K562 (cell line): ENCODE measurements at regions not wholly inside any gene's neighbourhood (a gene's known extent, or its start where the extent isn't known, plus 50 kb on each side); places are given as distances from the start of the nearest gene placed in this dataset.

Source experiments
- ATAC-seq: fragments of 200-7000 bp; cut with Tn5 transposase; 3 replicates; pipeline ENCODE4 v1.9.1; 2020; ENCODE audit warnings: moderate library complexity
- BruUV-seq: library from RNA; stranded (reverse); fragments of 400-500 nt; replicated peaks from 2 replicates; lab custom pipeline; 2021; lab: Mats Ljungman, UMichigan
- CTCF ChIA-PET: fragments of 300-600 bp; formaldehyde crosslinking; extraction: SDS; loops from one replicate; lab custom pipeline; 2021; ENCODE audit warnings: low intra/inter-chr PET ratio; lab: Yijun Ruan, JAX
- POLR2A ChIA-PET: fragments of 300-600, 350-650 bp; sonication (Branson Sonifier 250); formaldehyde crosslinking; extraction: SDS; loops from one replicate; lab custom pipeline; 2021; ENCODE audit warnings: antibody characterized with exemption, inconsistent platforms; lab: Yijun Ruan, JAX
- DNase-seq, 4 experiments: peaks; one replicate each; pipeline versions ENCODE4 v3.0.0 to v3.0.0-alpha.2; 2011 to 2018; ENCODE audit warnings: low spot score in 3 of 4, mixed read lengths in 3 of 4; ENCODE audit errors: extremely low read depth in 1 of 4
- FAIRE-seq: peaks from 2 replicates; lab custom pipeline; 2011; peaks lifted over from hg19 to GRCh38; lab: Jason Lieb, UNC
- H2AFZ ChIP-seq: 2 replicates; pipeline ENCODE4 v1.6.0; 2011; ENCODE audit warnings: low read depth, low read length, control low read depth, inconsistent platforms
- H3K27ac ChIP-seq: fragments of 200-600 bp; 3 replicates; pipeline ENCODE4 v1.8.0; 2011; ENCODE audit warnings: low read depth, mild to moderate bottlenecking, control low read depth, inconsistent platforms, low read length, moderate library complexity, mixed read lengths; ENCODE audit errors: extremely low read depth
- H3K27me3 ChIP-seq, 2 experiments: fragments of 300-600 bp in 1 of 2; 2 replicates in 1 of 2; 3 replicates in 1 of 2; pipeline versions ENCODE4 v1.6.0 to v1.8.0; 2011; ENCODE audit warnings: inconsistent platforms in 2 of 2, low read length in 2 of 2, mild to moderate bottlenecking in 1 of 2, mixed read lengths in 1 of 2, moderate library complexity in 1 of 2; ENCODE audit not compliant: control insufficient read depth in 2 of 2, insufficient read depth in 2 of 2
- H3K36me3 ChIP-seq: fragments of 300-600 bp; 3 replicates; pipeline ENCODE4 v1.8.0; 2011; ENCODE audit warnings: mild to moderate bottlenecking, low read length, inconsistent platforms; ENCODE audit not compliant: control insufficient read depth, insufficient read depth
- H3K4me1 ChIP-seq, 2 experiments: fragments of 200-600 bp in 1 of 2; replicated peaks in 1 of 2; 2 replicates in 1 of 2; 3 replicates in 1 of 2; pipeline versions ENCODE4 v1.5.1 to v1.8.0; 2011; ENCODE audit warnings: inconsistent platforms in 2 of 2, low read length in 2 of 2, mild to moderate bottlenecking in 1 of 2, mixed read lengths in 1 of 2, moderate library complexity in 1 of 2; ENCODE audit not compliant: control insufficient read depth in 2 of 2, insufficient read depth in 2 of 2
- H3K4me2 ChIP-seq: 2 replicates; pipeline ENCODE4 v1.6.1; 2011; ENCODE audit warnings: low read length, control low read depth, inconsistent platforms, mixed read lengths; ENCODE audit not compliant: insufficient read depth
- H3K4me3 ChIP-seq: fragments of 200-600 bp; sonication (generic), shearing (Covaris generic); 2 replicates; pipeline ENCODE4 v1.5.1; 2016; ENCODE audit warnings: control low read depth, inconsistent platforms
- H3K79me2 ChIP-seq: fragments of 200-600 bp; 3 replicates; pipeline ENCODE4 v1.8.0; 2011; ENCODE audit warnings: low read length, inconsistent platforms; ENCODE audit not compliant: control insufficient read depth, insufficient read depth
- H3K9ac ChIP-seq, 2 experiments: 2 replicates each; pipeline versions ENCODE4 v1.6.0 to v1.6.1; 2011; ENCODE audit warnings: low read depth in 2 of 2, low read length in 2 of 2, control low read depth in 1 of 2, inconsistent platforms in 1 of 2, mild to moderate bottlenecking in 1 of 2, mixed read lengths in 1 of 2; ENCODE audit not compliant: insufficient read depth in 1 of 2
- H3K9me1 ChIP-seq: one replicate; pipeline ENCODE4 v1.6.0; 2011; ENCODE audit warnings: inconsistent platforms, mild to moderate bottlenecking, low read length, moderate library complexity; ENCODE audit not compliant: control insufficient read depth, insufficient read depth
- H3K9me3 ChIP-seq: replicated peaks from 2 replicates; pipeline ENCODE4 v1.5.1; 2011; ENCODE audit warnings: low read depth, low read length, inconsistent platforms; ENCODE audit not compliant: control insufficient read depth, insufficient read depth
- H4K20me1 ChIP-seq: replicated peaks from 2 replicates; pipeline ENCODE4 v1.6.1; 2011; ENCODE audit warnings: low read length, inconsistent platforms, mixed read lengths; ENCODE audit not compliant: control insufficient read depth, insufficient read depth
- BHLHE40 ChIP-seq: IDR thresholded peaks from 2 replicates; pipeline ENCODE4 v1.6.1; 2011; ENCODE audit warnings: low read length, improper control_type of control experiment
- BMI1 ChIP-seq: fragments of 150-350 bp; IDR thresholded peaks from 2 replicates; pipeline ENCODE4 v1.6.1; 2014; ENCODE audit warnings: low read length
- CUX1 ChIP-seq: fragments of 200-800 bp; sonication (Bioruptor generic); IDR thresholded peaks from 2 replicates; pipeline ENCODE4 v1.6.1; 2016; ENCODE audit warnings: missing genetic modification characterization, missing compliant biosample characterization
- GATA2 ChIP-seq: sonication (generic); formaldehyde crosslinking; IDR thresholded peaks from 2 replicates; pipeline ENCODE4 v1.4.0; 2020; ENCODE audit warnings: mild to moderate bottlenecking, missing genetic modification reagents
- KDM1A ChIP-seq, 2 experiments: fragments of 450-650 bp; IDR thresholded peaks; 2 replicates each; pipeline ENCODE4 v1.6.1; 2016; ENCODE audit warnings: mild to moderate bottlenecking in 2 of 2
- RBM14 ChIP-seq: fragments of 200-400 bp; formaldehyde crosslinking; IDR thresholded peaks from 2 replicates; pipeline ENCODE4 v1.6.1; 2018; ENCODE audit warnings: low read depth, mild to moderate bottlenecking, low read length, moderate library complexity, borderline replicate concordance; ENCODE audit not compliant: insufficient read depth
- RBM34 ChIP-seq: fragments of 200-400 bp; formaldehyde crosslinking; IDR thresholded peaks from 2 replicates; pipeline ENCODE4 v1.6.1; 2018; ENCODE audit warnings: low read length, borderline replicate concordance; ENCODE audit not compliant: insufficient read depth
- RUNX1 ChIP-seq: sonication (generic); IDR thresholded peaks from 2 replicates; pipeline ENCODE4 v1.6.1; 2016; ENCODE audit warnings: antibody characterized with exemption, low read depth
- SLC30A9 ChIP-seq: fragments of 250-450 bp; sonication (Bioruptor Pico); IDR thresholded peaks from 2 replicates; pipeline ENCODE4 v1.8.0; 2022; ENCODE audit warnings: mild to moderate bottlenecking, moderate library complexity
- SMAD1 ChIP-seq: fragments of 150-350 bp; IDR thresholded peaks from 2 replicates; pipeline ENCODE4 v1.6.1; 2014; ENCODE audit warnings: low read length, low read depth; ENCODE audit not compliant: partially characterized antibody
- SMARCC2 ChIP-seq: fragments of 450-650 bp; IDR thresholded peaks from 2 replicates; pipeline ENCODE4 v1.6.1; 2017; ENCODE audit warnings: antibody characterized with exemption, moderate library complexity, mild to moderate bottlenecking, low read depth
- SRSF9 ChIP-seq: fragments of 200-400 bp; formaldehyde crosslinking; IDR thresholded peaks from 2 replicates; pipeline ENCODE4 v1.6.1; 2017; ENCODE audit warnings: low read depth, low read length, borderline replicate concordance
- TFE3 ChIP-seq: fragments of 450-650 bp; formaldehyde crosslinking; IDR thresholded peaks from 2 replicates; pipeline ENCODE4 v1.4.0; 2020; ENCODE audit warnings: mild to moderate bottlenecking, mixed read lengths
- ZNF445 ChIP-seq: fragments of 250-450 bp; sonication (Bioruptor Pico); IDR thresholded peaks from 2 replicates; pipeline ENCODE4 v1.4.0; 2020; ENCODE audit warnings: low read depth, mild to moderate bottlenecking, moderate library complexity
- WGBS: fragments of 100-300 bp; shearing (Covaris generic); methylation state at CpG from one replicate; pipeline ENCODE4 v1.1.6; 2016; ENCODE audit warnings: low coverage, mixed read lengths; ENCODE audit not compliant: insufficient coverage; ENCODE audit errors: missing lambda C conversion rate; 5-methylcytosine and 5-hydroxymethylcytosine counted together
- in situ Hi-C: fragments of 300-500 bp; cut with MboI; formaldehyde crosslinking; loops from 4 replicates; pipeline ENCODE4 v1.15.0; 2018; ENCODE audit warnings: inconsistent platforms, mixed read lengths
- intact Hi-C: fragments of 100-400 bp; cut with micrococcal nuclease; formaldehyde crosslinking; loops from 2 replicates; pipeline ENCODE4 v1.14.2; 2022
- TF ChIP-seq, protein P1 (sequence below): fragments of 250-450 bp; sonication (Bioruptor Pico); IDR thresholded peaks from 2 replicates; pipeline ENCODE4 v1.8.0; 2022; ENCODE audit warnings: moderate library complexity, mild to moderate bottlenecking, inconsistent platforms
- TF ChIP-seq, protein P2 (sequence below): fragments of 250-450 bp; sonication (Bioruptor Pico); IDR thresholded peaks from 2 replicates; pipeline ENCODE4 v1.9.0; 2021; ENCODE audit warnings: mild to moderate bottlenecking

DNA sequence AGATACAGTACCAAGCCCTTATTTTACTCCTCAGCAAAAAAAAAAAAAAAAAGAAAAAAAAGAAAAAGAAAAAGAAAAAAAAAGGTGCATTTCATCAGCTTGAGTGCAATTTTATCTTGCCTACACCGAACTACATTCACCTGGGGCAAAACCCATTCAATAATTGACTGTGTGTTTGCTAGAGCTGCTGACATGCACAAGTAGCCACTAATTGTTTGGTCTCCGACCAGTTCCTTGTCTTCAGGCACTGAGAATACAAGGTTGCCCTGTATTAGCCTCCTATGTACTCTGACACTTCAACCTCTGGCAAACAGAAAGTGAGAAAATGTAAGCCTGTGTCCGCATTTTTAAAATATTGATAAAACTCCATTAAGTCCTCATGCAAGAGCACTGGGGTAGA lies 1579.4 kb upstream of the LRRTM3 start:
- no peak overlapping the region for H3K4me3 ChIP-seq
- no peaks in the 10 kb centered on the region for H3K9me1 ChIP-seq
- H4K20me1 ChIP-seq = no peaks in the 10 kb centered on the region
- no peaks in the 10 kb centered on the region; the same call in 1 of the 2 replicates for H3K9me3 ChIP-seq
- POLR2A ChIA-PET = no interaction called here
- no peaks in the 10 kb centered on the region for H3K79me2 ChIP-seq
- H3K4me1 ChIP-seq = no peaks in the 10 kb centered on the region
- in situ Hi-C loops (no loop called here), intact Hi-C loops (no loop called here)
- FAIRE-seq (no peak), DNase-seq (no peak), ATAC-seq (no peak)
- H2AFZ ChIP-seq = no peak overlapping the region
- CTCF ChIA-PET = interaction anchor here (0.6 kb wide), 1 partner anchor 15 kb away, joined by 7 read pairs; no protein-coding TSS in a partner anchor
- H3K4me2 ChIP-seq = no peak overlapping the region
- H3K9ac ChIP-seq = no peak overlapping the region
- no TSS peak for BruUV-seq
- H3K27ac ChIP-seq = no peak overlapping the region
- H3K36me3 ChIP-seq = no peaks in the 10 kb centered on the region
- WGBS = 0% methylated on average over 3 of the region's 3 CpGs
- no peaks in the 10 kb centered on the region for H3K27me3 ChIP-seq
- TF ChIP-seq SRSF9 (no peak), RBM14 (no peak), BMI1 (no peak), SLC30A9 (CRISPR knock-in tag) (no peak), ZNF445 (CRISPR knock-in tag) (no peak), KDM1A (IDR thresholded peaks at IDR 0.05) (no peak), SMAD1 (no peak), RUNX1 (no peak), GATA2 (CRISPR knock-in tag) (no peak), CUX1 (CRISPR knock-in tag) (no peak), BHLHE40 (no peak), RBM34 (no peak), TFE3 (CRISPR knock-in tag) (no peak), SMARCC2 (no peak)
- TF ChIP-seq, protein P1, sequence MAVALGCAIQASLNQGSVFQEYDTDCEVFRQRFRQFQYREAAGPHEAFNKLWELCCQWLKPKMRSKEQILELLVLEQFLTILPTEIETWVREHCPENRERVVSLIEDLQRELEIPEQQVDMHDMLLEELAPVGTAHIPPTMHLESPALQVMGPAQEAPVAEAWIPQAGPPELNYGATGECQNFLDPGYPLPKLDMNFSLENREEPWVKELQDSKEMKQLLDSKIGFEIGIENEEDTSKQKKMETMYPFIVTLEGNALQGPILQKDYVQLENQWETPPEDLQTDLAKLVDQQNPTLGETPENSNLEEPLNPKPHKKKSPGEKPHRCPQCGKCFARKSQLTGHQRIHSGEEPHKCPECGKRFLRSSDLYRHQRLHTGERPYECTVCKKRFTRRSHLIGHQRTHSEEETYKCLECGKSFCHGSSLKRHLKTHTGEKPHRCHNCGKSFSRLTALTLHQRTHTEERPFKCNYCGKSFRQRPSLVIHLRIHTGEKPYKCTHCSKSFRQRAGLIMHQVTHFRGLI (CRISPR knock-in tag) = no peak
- TF ChIP-seq, protein P2, sequence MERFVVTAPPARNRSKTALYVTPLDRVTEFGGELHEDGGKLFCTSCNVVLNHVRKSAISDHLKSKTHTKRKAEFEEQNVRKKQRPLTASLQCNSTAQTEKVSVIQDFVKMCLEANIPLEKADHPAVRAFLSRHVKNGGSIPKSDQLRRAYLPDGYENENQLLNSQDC = no peak
